Hepatocyte (in vitro differentiated cells): ENCODE measurements at regions not wholly inside any gene's neighbourhood (a gene's known extent, or its start where the extent isn't known, plus 50 kb on each side); places are given as distances from the start of the nearest gene placed in this dataset.
A peak's percentile ranks its signal among the peaks of the same experiment; 100 is the strongest.

Source experiments
- DNase-seq: peaks from one replicate; pipeline ENCODE4 v3.0.0-alpha.2; 2016; ENCODE audit warnings: low spot score
- H2AFZ ChIP-seq: fragments of 200-600 bp; sonication (generic); 2 replicates; pipeline ENCODE4 v1.6.0; 2016; ENCODE audit warnings: antibody characterized with exemption, mild to moderate bottlenecking
- H3K27ac ChIP-seq: fragments of 200-600 bp; sonication (generic); 2 replicates; pipeline ENCODE4 v1.5.1; 2016; ENCODE audit warnings: mild to moderate bottlenecking
- H3K27me3 ChIP-seq: fragments of 200-600 bp; sonication (generic); 2 replicates; pipeline ENCODE4 v1.6.1; 2016
- H3K36me3 ChIP-seq: fragments of 200-600 bp; sonication (generic); replicated peaks from 2 replicates; pipeline ENCODE4 v1.5.1; 2016; ENCODE audit warnings: low read depth; ENCODE audit not compliant: insufficient read depth
- H3K4me1 ChIP-seq: fragments of 200-600 bp; sonication (generic); 2 replicates; pipeline ENCODE4 v1.5.1; 2016; ENCODE audit warnings: mild to moderate bottlenecking, moderate library complexity; ENCODE audit not compliant: insufficient read depth
- H3K4me2 ChIP-seq: fragments of 200-600 bp; sonication (generic); 2 replicates; pipeline ENCODE4 v1.6.0; 2016
- H3K4me3 ChIP-seq: fragments of 200-600 bp; sonication (generic); 2 replicates; pipeline ENCODE4 v1.5.1; 2016; ENCODE audit warnings: mild to moderate bottlenecking
- H3K79me2 ChIP-seq: fragments of 200-600 bp; sonication (generic); 2 replicates; pipeline ENCODE4 v1.6.0; 2017; ENCODE audit warnings: mild to moderate bottlenecking
- H3K9me2 ChIP-seq: fragments of 200-600 bp; sonication (generic); replicated peaks from 2 replicates; pipeline ENCODE4 v1.6.0; 2017; ENCODE audit warnings: mild to moderate bottlenecking; ENCODE audit not compliant: insufficient read depth
- H3K9me3 ChIP-seq: fragments of 200-600 bp; sonication (generic); 2 replicates; pipeline ENCODE4 v1.5.1; 2016; ENCODE audit warnings: low read depth, mild to moderate bottlenecking
- H4K20me1 ChIP-seq: fragments of 200-600 bp; sonication (generic); 2 replicates; pipeline ENCODE4 v1.6.0; 2016; ENCODE audit warnings: mild to moderate bottlenecking; ENCODE audit not compliant: insufficient read depth, poor library complexity, severe bottlenecking
- EZH2 ChIP-seq: fragments of 200-600 bp; sonication (generic); IDR thresholded peaks from 2 replicates; pipeline ENCODE4 v1.6.1; 2016; ENCODE audit warnings: antibody characterized with exemption, mild to moderate bottlenecking, borderline replicate concordance
- EZH2phosphoT487 ChIP-seq: fragments of 200-600 bp; sonication (generic); IDR thresholded peaks from one replicate; pipeline ENCODE4 v1.6.1; 2018; ENCODE audit warnings: antibody characterized with exemption, mild to moderate bottlenecking, low read depth, moderate library complexity; ENCODE audit not compliant: unreplicated experiment, severe bottlenecking
- WGBS: methylation state at CpG from one replicate; pipeline ENCODE4 v1.1.6; 2016; ENCODE audit warnings: low lambda C conversion rate; ENCODE audit errors: missing lambda C conversion rate; 5-methylcytosine and 5-hydroxymethylcytosine counted together
- TF ChIP-seq, protein P1 (sequence below): fragments of 200-600 bp; sonication (generic); IDR thresholded peaks from 2 replicates; pipeline ENCODE4 v1.5.1; 2016; ENCODE audit warnings: antibody characterized with exemption, mild to moderate bottlenecking; ENCODE audit not compliant: poor library complexity

DNA sequence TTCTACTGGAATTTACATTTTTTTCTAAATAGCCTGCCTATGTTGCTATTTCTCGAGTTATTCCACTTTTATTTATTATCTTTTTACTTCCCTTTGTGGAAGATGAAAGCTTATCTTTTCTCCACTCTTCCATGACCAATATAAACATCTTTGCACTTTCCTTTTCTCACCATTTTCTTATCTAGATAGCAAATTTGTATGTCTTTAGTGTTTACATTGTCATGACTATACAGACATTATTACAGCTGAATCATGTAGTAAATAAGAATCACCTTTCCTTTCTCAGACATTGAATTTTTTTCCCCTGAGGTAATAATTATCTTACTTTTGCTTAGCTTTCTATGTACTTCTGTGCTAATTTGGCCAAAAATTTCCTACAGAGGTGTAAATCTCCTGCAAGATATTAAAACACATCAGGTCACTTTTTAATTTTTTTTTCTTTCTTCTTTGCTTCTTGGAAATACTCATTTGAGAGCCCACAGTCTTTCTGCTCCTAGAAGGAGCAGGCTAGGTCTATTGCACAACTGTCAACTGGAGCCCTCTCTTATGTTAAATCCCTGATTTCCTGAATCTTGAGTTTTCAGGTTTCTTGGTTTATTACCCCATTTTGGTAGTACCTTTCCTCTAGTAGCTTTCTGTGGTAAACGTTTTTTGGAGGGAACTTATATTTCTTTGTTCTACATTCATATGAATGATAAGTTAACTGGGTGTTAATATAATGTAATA, 109.0 kb upstream of the ATP2B1 start:
- Histone ChIP-seq H3K4me3 (no peak overlapping the region), H3K4me2 (no peak overlapping the region), H4K20me1 (no peaks in the 10 kb centered on the region), H3K36me3 (no peaks in the 10 kb centered on the region), H3K9me3 (no peaks in the 10 kb centered on the region), H3K4me1 (no peaks in the 10 kb centered on the region), H3K9me2 (no peaks in the 10 kb centered on the region), H3K27ac (no peak overlapping the region), H3K79me2 (no peaks in the 10 kb centered on the region), H3K27me3 (no peaks in the 10 kb centered on the region), H2AFZ (no peak overlapping the region)
- TF ChIP-seq EZH2, result no peak
- TF ChIP-seq EZH2phosphoT487, result peak; percentile 92
- 45% methylated on average over 2 of the region's 2 CpGs for WGBS
- no peak for DNase-seq

DNA sequence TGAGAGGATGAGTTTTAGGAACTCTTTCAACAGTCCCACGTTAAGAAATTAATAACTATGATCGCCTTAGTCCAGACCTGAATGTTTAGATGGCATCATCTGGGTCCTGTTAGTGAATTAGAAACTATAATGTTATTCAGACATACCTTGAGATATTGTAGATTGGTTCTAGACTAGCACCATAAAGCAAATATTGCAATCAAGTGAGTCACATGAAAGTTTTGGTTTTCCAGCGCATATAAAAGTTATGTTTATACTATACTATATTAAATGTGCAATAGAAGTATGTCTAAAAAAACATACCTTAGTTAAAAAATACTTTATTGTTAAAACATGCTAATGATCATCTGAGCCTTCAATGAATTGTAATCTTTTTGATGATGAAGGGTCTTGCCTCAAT, 106.6 kb upstream of the ATP2B1 start:
- TF ChIP-seq EZH2phosphoT487, result no peak

DNA sequence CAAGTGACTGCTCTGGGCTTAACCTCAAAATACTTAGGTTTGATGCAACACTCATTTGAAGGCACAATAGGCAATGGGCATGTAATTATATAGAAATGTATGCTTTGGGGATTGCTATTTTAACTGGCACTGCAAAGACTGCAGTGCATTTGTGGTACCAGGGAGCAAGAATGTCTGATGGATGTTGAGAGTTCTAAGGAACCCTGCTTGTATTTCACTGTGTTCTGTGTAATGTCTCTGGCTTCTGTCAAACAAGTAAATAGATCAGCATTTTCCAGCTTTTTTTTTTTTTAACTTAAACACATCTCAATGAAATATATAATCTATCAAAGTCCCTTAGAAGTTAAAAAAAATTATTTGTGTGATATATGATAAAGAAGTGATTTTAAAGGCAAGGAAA, 94.8 kb upstream of the ATP2B1 start:
- no peak for TF ChIP-seq EZH2
- TF ChIP-seq EZH2phosphoT487, result no peak
- TF ChIP-seq, protein P1, sequence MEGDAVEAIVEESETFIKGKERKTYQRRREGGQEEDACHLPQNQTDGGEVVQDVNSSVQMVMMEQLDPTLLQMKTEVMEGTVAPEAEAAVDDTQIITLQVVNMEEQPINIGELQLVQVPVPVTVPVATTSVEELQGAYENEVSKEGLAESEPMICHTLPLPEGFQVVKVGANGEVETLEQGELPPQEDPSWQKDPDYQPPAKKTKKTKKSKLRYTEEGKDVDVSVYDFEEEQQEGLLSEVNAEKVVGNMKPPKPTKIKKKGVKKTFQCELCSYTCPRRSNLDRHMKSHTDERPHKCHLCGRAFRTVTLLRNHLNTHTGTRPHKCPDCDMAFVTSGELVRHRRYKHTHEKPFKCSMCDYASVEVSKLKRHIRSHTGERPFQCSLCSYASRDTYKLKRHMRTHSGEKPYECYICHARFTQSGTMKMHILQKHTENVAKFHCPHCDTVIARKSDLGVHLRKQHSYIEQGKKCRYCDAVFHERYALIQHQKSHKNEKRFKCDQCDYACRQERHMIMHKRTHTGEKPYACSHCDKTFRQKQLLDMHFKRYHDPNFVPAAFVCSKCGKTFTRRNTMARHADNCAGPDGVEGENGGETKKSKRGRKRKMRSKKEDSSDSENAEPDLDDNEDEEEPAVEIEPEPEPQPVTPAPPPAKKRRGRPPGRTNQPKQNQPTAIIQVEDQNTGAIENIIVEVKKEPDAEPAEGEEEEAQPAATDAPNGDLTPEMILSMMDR, result no peak
- H3K36me3 ChIP-seq, result no peaks in the 10 kb centered on the region
- no peaks in the 10 kb centered on the region for H4K20me1 ChIP-seq
- H2AFZ ChIP-seq, result no peak overlapping the region
- H3K9me2 ChIP-seq, result no peaks in the 10 kb centered on the region
- H3K27ac ChIP-seq, result no peak overlapping the region
- H3K4me3 ChIP-seq, result no peak overlapping the region
- H3K79me2 ChIP-seq, result no peaks in the 10 kb centered on the region
- H3K4me1 ChIP-seq, result peaks cover 11% of the 10 kb centered on the region
- H3K9me3 ChIP-seq, result no peaks in the 10 kb centered on the region
- no peak for DNase-seq
- no peaks in the 10 kb centered on the region for H3K27me3 ChIP-seq
- no peak overlapping the region for H3K4me2 ChIP-seq

More for the DNA sequence above, 106.6 kb upstream of the ATP2B1 start:
- no peak overlapping the region for H2AFZ ChIP-seq
- no peaks in the 10 kb centered on the region for H3K27me3 ChIP-seq
- no peaks in the 10 kb centered on the region for H3K9me3 ChIP-seq
- no peaks in the 10 kb centered on the region for H3K9me2 ChIP-seq
- DNase-seq, result no peak
- H3K79me2 ChIP-seq, result no peaks in the 10 kb centered on the region
- H3K4me3 ChIP-seq, result no peak overlapping the region
- no peaks in the 10 kb centered on the region for H3K4me1 ChIP-seq
- WGBS, result 95% methylated on average over 3 of the region's 3 CpGs
- H3K27ac ChIP-seq, result no peak overlapping the region
- H4K20me1 ChIP-seq, result no peaks in the 10 kb centered on the region
- no peak overlapping the region for H3K4me2 ChIP-seq
- no peaks in the 10 kb centered on the region for H3K36me3 ChIP-seq

DNA sequence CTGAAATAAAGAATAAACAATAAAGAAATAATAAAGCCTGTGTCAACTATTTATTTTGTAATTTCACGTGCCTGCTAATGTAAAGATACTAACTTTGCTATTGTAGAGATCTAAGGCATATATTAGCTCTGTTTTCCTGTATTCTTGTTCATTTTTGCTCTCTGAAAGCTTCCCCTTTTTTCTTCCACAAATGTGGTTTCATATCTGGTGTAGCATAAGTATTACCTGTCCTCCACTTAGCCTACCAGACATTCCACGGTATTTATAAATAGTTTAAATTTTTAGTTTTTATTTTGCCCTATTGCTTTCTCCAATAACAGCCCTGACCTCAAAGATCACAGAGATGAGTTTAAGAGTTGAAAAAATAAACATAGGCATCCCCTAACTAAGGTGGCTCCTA, 92.6 kb upstream of the ATP2B1 start:
- Histone ChIP-seq H3K27me3 (no peaks in the 10 kb centered on the region), H4K20me1 (no peaks in the 10 kb centered on the region), H2AFZ (no peak overlapping the region), H3K4me3 (no peak overlapping the region), H3K4me1 (peaks cover 11% of the 10 kb centered on the region), H3K27ac (no peak overlapping the region), H3K79me2 (no peaks in the 10 kb centered on the region), H3K9me2 (no peaks in the 10 kb centered on the region), H3K4me2 (no peak overlapping the region), H3K36me3 (no peaks in the 10 kb centered on the region), H3K9me3 (no peaks in the 10 kb centered on the region)
- no peak for DNase-seq
- TF ChIP-seq EZH2phosphoT487 (no peak), EZH2 (no peak)
- TF ChIP-seq, protein P1, result no peak
- WGBS, result 85% methylated on average over 2 of the region's 2 CpGs
